IMR-90 (cell line): ENCODE measurements at regions not wholly inside any gene's neighbourhood (a gene's known extent, or its start where the extent isn't known, plus 50 kb on each side); places are given as distances from the start of the nearest gene placed in this dataset.

ENCODE experiments used
- MAFK ChIP-seq: IDR thresholded peaks from 2 replicates; pipeline ENCODE4 v1.6.1; 2012; ENCODE audit warnings: low read depth, low read length, improper control_type of control experiment
- TF ChIP-seq, protein P1 (sequence below): conservative IDR thresholded peaks from 2 replicates; pipeline ENCODE4 v1.5.1; 2012; ENCODE audit warnings: mild to moderate bottlenecking, low read depth, low read length, improper control_type of control experiment

DNA sequence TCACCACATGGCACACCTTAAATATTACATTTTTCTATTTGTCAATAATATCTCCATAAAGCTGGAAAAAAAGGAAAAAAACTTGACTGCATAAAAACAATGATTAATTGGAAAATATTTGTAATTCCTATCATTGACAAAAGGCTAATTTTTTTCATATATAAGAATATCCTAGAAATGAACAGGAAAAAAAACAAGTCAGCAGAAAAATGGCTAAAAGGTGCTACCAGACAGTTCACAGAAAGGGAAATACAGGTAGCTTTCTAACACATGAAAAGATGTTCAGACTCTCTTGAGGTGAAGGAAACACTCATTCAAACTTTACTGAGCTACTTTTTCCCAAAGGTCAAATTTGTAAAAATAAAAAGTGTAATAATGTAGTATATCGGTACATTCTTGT, 104.1 kb upstream of the SCAF8 start:
- TF ChIP-seq, protein P1, sequence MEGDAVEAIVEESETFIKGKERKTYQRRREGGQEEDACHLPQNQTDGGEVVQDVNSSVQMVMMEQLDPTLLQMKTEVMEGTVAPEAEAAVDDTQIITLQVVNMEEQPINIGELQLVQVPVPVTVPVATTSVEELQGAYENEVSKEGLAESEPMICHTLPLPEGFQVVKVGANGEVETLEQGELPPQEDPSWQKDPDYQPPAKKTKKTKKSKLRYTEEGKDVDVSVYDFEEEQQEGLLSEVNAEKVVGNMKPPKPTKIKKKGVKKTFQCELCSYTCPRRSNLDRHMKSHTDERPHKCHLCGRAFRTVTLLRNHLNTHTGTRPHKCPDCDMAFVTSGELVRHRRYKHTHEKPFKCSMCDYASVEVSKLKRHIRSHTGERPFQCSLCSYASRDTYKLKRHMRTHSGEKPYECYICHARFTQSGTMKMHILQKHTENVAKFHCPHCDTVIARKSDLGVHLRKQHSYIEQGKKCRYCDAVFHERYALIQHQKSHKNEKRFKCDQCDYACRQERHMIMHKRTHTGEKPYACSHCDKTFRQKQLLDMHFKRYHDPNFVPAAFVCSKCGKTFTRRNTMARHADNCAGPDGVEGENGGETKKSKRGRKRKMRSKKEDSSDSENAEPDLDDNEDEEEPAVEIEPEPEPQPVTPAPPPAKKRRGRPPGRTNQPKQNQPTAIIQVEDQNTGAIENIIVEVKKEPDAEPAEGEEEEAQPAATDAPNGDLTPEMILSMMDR: no peak
- TF ChIP-seq MAFK: no peak
